RWPE1 (cell line): ENCODE measurements at regions not wholly inside any gene's neighbourhood (a gene's known extent, or its start where the extent isn't known, plus 50 kb on each side); places are given as distances from the start of the nearest gene placed in this dataset.

ENCODE experiments used
- CTCF ChIA-PET: fragments of 350-600 bp; sonication (Branson Sonifier 250); formaldehyde crosslinking; extraction: SDS; loops from one replicate; lab custom pipeline; 2021; lab: Yijun Ruan, JAX
- POLR2A ChIA-PET: fragments of 400-600 bp; formaldehyde crosslinking; extraction: SDS; loops from one replicate; lab custom pipeline; 2020; ENCODE audit warnings: antibody characterized with exemption; ENCODE audit not compliant: low non-redundant PET; lab: Yijun Ruan, JAX
- DNase-seq: peaks from one replicate; pipeline ENCODE4 v3.0.0; 2012; ENCODE audit warnings: low spot score
- H3K27ac ChIP-seq: fragments of 450-650 bp; 2 replicates; pipeline ENCODE4 v1.5.1; 2017
- CTCF ChIP-seq: fragments of 450-650 bp; conservative IDR thresholded peaks from 2 replicates; pipeline ENCODE4 v1.5.1; 2017; ENCODE audit warnings: low read depth, mild to moderate bottlenecking

GRCh38 chr5:68505917-68506860, 290.6 kb downstream of the PIK3R1 start:
- POLR2A ChIA-PET: no interaction called here
- CTCF ChIA-PET: interaction anchor here (0.6 to 0.8 kb wide), 2 partner anchors 9 to 347 kb away, joined by 3 read pairs; no protein-coding TSS in a partner anchor
- no peak overlapping the region for H3K27ac ChIP-seq
- peak; percentile 67 for DNase-seq
- TF ChIP-seq CTCF: no peak

GRCh38 chr5:68515514-68515913, 300.0 kb downstream of the PIK3R1 start:
- DNase-seq: no peak
- no peak for TF ChIP-seq CTCF
- POLR2A ChIA-PET: no interaction called here
- no peak overlapping the region for H3K27ac ChIP-seq
- CTCF ChIA-PET: interaction anchor here (0.5 to 0.9 kb wide), 2 partner anchors 9 to 24 kb away, joined by 3 to 4 read pairs; no protein-coding TSS in a partner anchor

GRCh38 chr5:68518286-68518685, 302.7 kb downstream of the PIK3R1 start:
- CTCF ChIA-PET: no interaction called here
- no peak overlapping the region for H3K27ac ChIP-seq
- TF ChIP-seq CTCF: no peak
- POLR2A ChIA-PET: no interaction called here
- no peak for DNase-seq

GRCh38 chr5:68519143-68519542, 303.6 kb downstream of the PIK3R1 start:
- ChIA-PET CTCF (no interaction called here), POLR2A (no interaction called here)
- TF ChIP-seq CTCF: no peak
- H3K27ac ChIP-seq: no peak overlapping the region
- DNase-seq: no peak

GRCh38 chr5:68521776-68522175, 306.2 kb downstream of the PIK3R1 start:
- DNase-seq: no peak
- ChIA-PET CTCF (interaction anchor here (0.6 kb wide), 1 partner anchor 10 kb away, joined by 3 read pairs; no protein-coding TSS in a partner anchor), POLR2A (no interaction called here)
- H3K27ac ChIP-seq: no peak overlapping the region
- no peak for TF ChIP-seq CTCF

GRCh38 chr5:68522863-68523262, 307.3 kb downstream of the PIK3R1 start:
- H3K27ac ChIP-seq: no peak overlapping the region
- ChIA-PET CTCF (no interaction called here), POLR2A (no interaction called here)
- no peak for TF ChIP-seq CTCF
- DNase-seq: no peak
